Mesothelial cell of epicardium (in vitro differentiated cells): ENCODE measurements at regions not wholly inside any gene's neighbourhood (a gene's known extent, or its start where the extent isn't known, plus 50 kb on each side); places are given as distances from the start of the nearest gene placed in this dataset.

Source experiments
- DNase-seq, 2 experiments: peaks; one replicate each; pipeline ENCODE4 v3.0.0; 2021; ENCODE audit warnings: low spot score in 2 of 2; ENCODE audit not compliant: unreplicated experiment in 2 of 2
- H3K27ac Mint-ChIP-seq: 2 replicates; pipeline ENCODE4 v1.8.0; 2021; ENCODE audit warnings: mixed read lengths
- H3K27me3 Mint-ChIP-seq: 2 replicates; pipeline ENCODE4 v1.8.0; 2021; ENCODE audit warnings: low read depth, mixed read lengths
- H3K36me3 Mint-ChIP-seq: 2 replicates; pipeline ENCODE4 v1.8.0; 2021; ENCODE audit warnings: mixed read lengths
- H3K4me1 Mint-ChIP-seq: 2 replicates; pipeline ENCODE4 v1.8.0; 2021; ENCODE audit warnings: mixed read lengths
- H3K4me3 Mint-ChIP-seq: 2 replicates; pipeline ENCODE4 v1.8.0; 2021; ENCODE audit warnings: mild to moderate bottlenecking, moderate library complexity, mixed read lengths
- H3K9me3 Mint-ChIP-seq: 2 replicates; pipeline ENCODE4 v1.8.0; 2021; ENCODE audit warnings: mixed read lengths
- CTCF ChIP-seq: fragments of 200-600 bp; sonication (generic); IDR thresholded peaks from one replicate; pipeline ENCODE4 v1.5.0; 2021; ENCODE audit warnings: antibody characterized with exemption; ENCODE audit not compliant: unreplicated experiment

GRCh38 chr2:200735061-200735460 is 76.6 kb upstream of the BZW1 start:
- H3K27me3 Mint-ChIP-seq = peaks cover 33% of the 10 kb centered on the region
- TF ChIP-seq CTCF = no peak
- H3K4me1 Mint-ChIP-seq = peaks cover 16% of the 10 kb centered on the region
- H3K36me3 Mint-ChIP-seq = no peaks in the 10 kb centered on the region
- H3K9me3 Mint-ChIP-seq = no peaks in the 10 kb centered on the region
- DNase-seq = no peak
- H3K4me3 Mint-ChIP-seq = no peak overlapping the region
- H3K27ac Mint-ChIP-seq = no peak overlapping the region

GRCh38 chr2:200736646-200737274 is 75.0 kb upstream of the BZW1 start:
- DNase-seq = no peak
- H3K4me3 Mint-ChIP-seq = no peak overlapping the region
- H3K27me3 Mint-ChIP-seq = peaks cover 19% of the 10 kb centered on the region
- H3K27ac Mint-ChIP-seq = peak overlapping the region; percentile 37
- no peaks in the 10 kb centered on the region for H3K36me3 Mint-ChIP-seq
- H3K4me1 Mint-ChIP-seq = peaks cover 28% of the 10 kb centered on the region
- H3K9me3 Mint-ChIP-seq = no peaks in the 10 kb centered on the region
- no peak for TF ChIP-seq CTCF

GRCh38 chr2:200737585-200737984 is 74.1 kb upstream of the BZW1 start:
- H3K4me3 Mint-ChIP-seq = no peak overlapping the region
- no peak overlapping the region for H3K27ac Mint-ChIP-seq
- no peak for DNase-seq
- no peak for TF ChIP-seq CTCF
- H3K4me1 Mint-ChIP-seq = peaks cover 29% of the 10 kb centered on the region
- H3K9me3 Mint-ChIP-seq = no peaks in the 10 kb centered on the region
- H3K36me3 Mint-ChIP-seq = no peaks in the 10 kb centered on the region
- peaks cover 18% of the 10 kb centered on the region for H3K27me3 Mint-ChIP-seq

GRCh38 chr2:200738590-200738989 is 73.1 kb upstream of the BZW1 start:
- DNase-seq = no peak
- no peak overlapping the region for H3K27ac Mint-ChIP-seq
- no peaks in the 10 kb centered on the region for H3K36me3 Mint-ChIP-seq
- H3K4me1 Mint-ChIP-seq = peaks cover 34% of the 10 kb centered on the region
- no peak for TF ChIP-seq CTCF
- no peaks in the 10 kb centered on the region for H3K9me3 Mint-ChIP-seq
- H3K4me3 Mint-ChIP-seq = no peak overlapping the region
- peaks cover 9% of the 10 kb centered on the region for H3K27me3 Mint-ChIP-seq

- TF ChIP-seq CTCF = no peak
- no peak overlapping the region for H3K27ac Mint-ChIP-seq
- no peak for DNase-seq
- no peak overlapping the region for H3K4me3 Mint-ChIP-seq
- peaks cover 44% of the 10 kb centered on the region for H3K4me1 Mint-ChIP-seq
- no peaks in the 10 kb centered on the region for H3K36me3 Mint-ChIP-seq
- H3K27me3 Mint-ChIP-seq = peaks cover 8% of the 10 kb centered on the region
- H3K9me3 Mint-ChIP-seq = no peaks in the 10 kb centered on the region
These were observed 70.8 kb upstream of the BZW1 start for GRCh38 chr2:200740907-200741306.
